Endodermal cell (in vitro differentiated cells): ENCODE measurements at regions not wholly inside any gene's neighbourhood (a gene's known extent, or its start where the extent isn't known, plus 50 kb on each side); places are given as distances from the start of the nearest gene placed in this dataset.

Source experiments
- DNase-seq: peaks from one replicate; pipeline ENCODE4 v3.0.0-alpha.2; 2017
- H3K27ac ChIP-seq: 2 replicates; pipeline ENCODE4 v1.5.1; 2013; ENCODE audit warnings: mild to moderate bottlenecking, low read depth, low read length, moderate library complexity
- H3K27me3 ChIP-seq: 2 replicates; pipeline ENCODE4 v1.6.1; 2013; ENCODE audit warnings: mild to moderate bottlenecking, low read length, moderate library complexity; ENCODE audit not compliant: insufficient read depth, control insufficient read depth, poor library complexity, severe bottlenecking
- H3K36me3 ChIP-seq: 2 replicates; pipeline ENCODE4 v1.7.0; 2013; ENCODE audit warnings: mild to moderate bottlenecking, low read length, moderate library complexity; ENCODE audit not compliant: control insufficient read depth, insufficient read depth
- H3K4me1 ChIP-seq: one replicate; pipeline ENCODE4 v1.7.0; 2013; ENCODE audit warnings: low read length; ENCODE audit not compliant: control insufficient read depth, insufficient read depth
- H3K4me3 ChIP-seq: 2 replicates; pipeline ENCODE4 v1.5.1; 2013; ENCODE audit warnings: mild to moderate bottlenecking, low read length, moderate library complexity
- H3K9ac ChIP-seq: 2 replicates; pipeline ENCODE4 v1.6.1; 2013; ENCODE audit warnings: mild to moderate bottlenecking, low read length, moderate library complexity; ENCODE audit not compliant: poor library complexity, severe bottlenecking; ENCODE audit errors: extremely low read depth
- H3K9me3 ChIP-seq: 2 replicates; pipeline ENCODE4 v1.6.1; 2013; ENCODE audit warnings: mild to moderate bottlenecking, low read length, moderate library complexity; ENCODE audit not compliant: control insufficient read depth
- H3K27ac Mint-ChIP-seq: 2 replicates; pipeline ENCODE4 v1.8.0; 2020; ENCODE audit warnings: mixed read lengths
- H3K27me3 Mint-ChIP-seq: 2 replicates; pipeline ENCODE4 v1.8.0; 2021; ENCODE audit warnings: mild to moderate bottlenecking, mixed read lengths; ENCODE audit not compliant: insufficient read depth
- H3K36me3 Mint-ChIP-seq: 2 replicates; pipeline ENCODE4 v1.8.0; 2020; ENCODE audit warnings: low read depth, mixed read lengths
- H3K4me1 Mint-ChIP-seq: 2 replicates; pipeline ENCODE4 v1.8.0; 2020; ENCODE audit warnings: mixed read lengths
- H3K4me3 Mint-ChIP-seq: 2 replicates; pipeline ENCODE4 v1.8.0; 2020; ENCODE audit warnings: mild to moderate bottlenecking, moderate library complexity, mixed read lengths
- H3K9me3 Mint-ChIP-seq: 2 replicates; pipeline ENCODE4 v1.8.0; 2020; ENCODE audit warnings: mild to moderate bottlenecking, mixed read lengths
- WGBS, 2 experiments: methylation state at CpG; one replicate each; pipeline versions ENCODE4 v1.1.5 to v1.1.7; 2013; ENCODE audit warnings: missing lambda C conversion rate in 2 of 2, mixed read lengths in 1 of 2; ENCODE audit not compliant: insufficient coverage in 1 of 2, insufficient read length in 1 of 2; 5-methylcytosine and 5-hydroxymethylcytosine counted together
- TF ChIP-seq, protein P1 (sequence below): fragments of 200-600 bp; sonication (generic); conservative IDR thresholded peaks from 2 replicates; pipeline ENCODE4 v1.5.0; 2021; ENCODE audit warnings: antibody characterized with exemption, mild to moderate bottlenecking

DNA sequence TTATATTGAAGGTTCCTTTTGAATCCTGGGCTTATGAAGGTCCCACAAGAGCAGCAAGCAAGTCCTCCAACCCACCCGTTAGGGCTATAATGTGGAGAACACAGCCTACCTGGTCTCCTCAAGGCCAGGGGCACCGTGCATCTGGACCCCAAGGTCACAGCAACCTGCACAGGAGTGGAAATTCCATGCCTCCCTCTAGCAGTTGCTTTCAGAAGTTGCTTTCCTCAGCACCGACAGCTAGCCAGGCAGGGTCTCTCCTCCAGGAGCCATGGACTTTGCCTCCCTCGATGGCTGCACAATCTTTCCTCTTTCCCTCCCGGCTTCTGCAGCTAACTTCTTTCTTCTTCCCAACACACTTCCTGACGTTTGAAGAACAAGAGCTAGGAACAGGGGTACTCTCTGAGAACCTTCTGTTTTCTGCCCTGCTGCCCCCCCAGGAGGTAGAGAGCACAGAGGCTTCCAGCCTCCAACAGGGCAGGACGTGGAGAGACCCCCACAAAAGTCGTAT is 149.8 kb downstream of the PTPN20 start:
- H3K9me3 Mint-ChIP-seq, result no peaks in the 10 kb centered on the region
- no peak overlapping the region for H3K27ac Mint-ChIP-seq
- Histone ChIP-seq H3K4me1 (no peaks in the 10 kb centered on the region), H3K9me3 (no peaks in the 10 kb centered on the region), H3K27me3 (peaks cover 9% of the 10 kb centered on the region), H3K9ac (no peak overlapping the region), H3K27ac (no peak overlapping the region), H3K4me3 (no peak overlapping the region), H3K36me3 (no peaks in the 10 kb centered on the region)
- 88% methylated on average over 6 to 8 of the region's 8 CpGs for WGBS, 2 experiments
- H3K27me3 Mint-ChIP-seq, result peaks cover 16% of the 10 kb centered on the region
- TF ChIP-seq, protein P1, sequence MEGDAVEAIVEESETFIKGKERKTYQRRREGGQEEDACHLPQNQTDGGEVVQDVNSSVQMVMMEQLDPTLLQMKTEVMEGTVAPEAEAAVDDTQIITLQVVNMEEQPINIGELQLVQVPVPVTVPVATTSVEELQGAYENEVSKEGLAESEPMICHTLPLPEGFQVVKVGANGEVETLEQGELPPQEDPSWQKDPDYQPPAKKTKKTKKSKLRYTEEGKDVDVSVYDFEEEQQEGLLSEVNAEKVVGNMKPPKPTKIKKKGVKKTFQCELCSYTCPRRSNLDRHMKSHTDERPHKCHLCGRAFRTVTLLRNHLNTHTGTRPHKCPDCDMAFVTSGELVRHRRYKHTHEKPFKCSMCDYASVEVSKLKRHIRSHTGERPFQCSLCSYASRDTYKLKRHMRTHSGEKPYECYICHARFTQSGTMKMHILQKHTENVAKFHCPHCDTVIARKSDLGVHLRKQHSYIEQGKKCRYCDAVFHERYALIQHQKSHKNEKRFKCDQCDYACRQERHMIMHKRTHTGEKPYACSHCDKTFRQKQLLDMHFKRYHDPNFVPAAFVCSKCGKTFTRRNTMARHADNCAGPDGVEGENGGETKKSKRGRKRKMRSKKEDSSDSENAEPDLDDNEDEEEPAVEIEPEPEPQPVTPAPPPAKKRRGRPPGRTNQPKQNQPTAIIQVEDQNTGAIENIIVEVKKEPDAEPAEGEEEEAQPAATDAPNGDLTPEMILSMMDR, result no peak
- DNase-seq, result peak; percentile 18
- H3K36me3 Mint-ChIP-seq, result no peaks in the 10 kb centered on the region
- H3K4me1 Mint-ChIP-seq, result no peaks in the 10 kb centered on the region
- no peak overlapping the region for H3K4me3 Mint-ChIP-seq

DNA sequence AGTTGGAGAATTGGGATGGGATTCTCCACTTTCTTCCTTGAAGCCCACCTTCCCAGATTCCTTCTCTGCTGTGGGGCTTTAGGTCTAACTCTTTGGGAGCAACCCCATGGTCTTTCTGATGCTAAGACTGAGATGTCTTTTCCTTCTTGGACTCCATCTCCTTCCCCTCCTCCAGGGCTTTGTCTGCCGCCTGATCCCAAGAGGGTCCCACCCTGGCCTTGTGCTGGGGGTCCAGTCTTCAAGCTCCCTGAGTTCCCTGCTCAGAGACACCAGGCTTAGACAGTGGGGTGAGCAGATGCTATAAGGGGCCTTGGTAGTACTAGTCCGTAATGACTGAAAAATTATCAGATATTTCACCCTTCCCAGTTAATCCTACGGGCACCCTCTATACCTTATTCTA is 150.5 kb downstream of the PTPN20 start:
- Histone ChIP-seq H3K4me1 (no peaks in the 10 kb centered on the region), H3K27me3 (peaks cover 9% of the 10 kb centered on the region), H3K4me3 (no peak overlapping the region), H3K9me3 (no peaks in the 10 kb centered on the region), H3K27ac (no peak overlapping the region), H3K9ac (no peak overlapping the region), H3K36me3 (no peaks in the 10 kb centered on the region)
- Mint-ChIP-seq H3K4me1 (no peaks in the 10 kb centered on the region), H3K4me3 (no peak overlapping the region), H3K36me3 (no peaks in the 10 kb centered on the region), H3K27me3 (peaks cover 18% of the 10 kb centered on the region), H3K27ac (no peak overlapping the region), H3K9me3 (no peaks in the 10 kb centered on the region)
- peak; percentile 7 for DNase-seq
- TF ChIP-seq, protein P1, result no peak
- WGBS, 2 experiments, result 93% methylated on average over 2 of the region's 3 CpGs; no CpG with 5 or more reads in 1 of the 2 experiments

DNA sequence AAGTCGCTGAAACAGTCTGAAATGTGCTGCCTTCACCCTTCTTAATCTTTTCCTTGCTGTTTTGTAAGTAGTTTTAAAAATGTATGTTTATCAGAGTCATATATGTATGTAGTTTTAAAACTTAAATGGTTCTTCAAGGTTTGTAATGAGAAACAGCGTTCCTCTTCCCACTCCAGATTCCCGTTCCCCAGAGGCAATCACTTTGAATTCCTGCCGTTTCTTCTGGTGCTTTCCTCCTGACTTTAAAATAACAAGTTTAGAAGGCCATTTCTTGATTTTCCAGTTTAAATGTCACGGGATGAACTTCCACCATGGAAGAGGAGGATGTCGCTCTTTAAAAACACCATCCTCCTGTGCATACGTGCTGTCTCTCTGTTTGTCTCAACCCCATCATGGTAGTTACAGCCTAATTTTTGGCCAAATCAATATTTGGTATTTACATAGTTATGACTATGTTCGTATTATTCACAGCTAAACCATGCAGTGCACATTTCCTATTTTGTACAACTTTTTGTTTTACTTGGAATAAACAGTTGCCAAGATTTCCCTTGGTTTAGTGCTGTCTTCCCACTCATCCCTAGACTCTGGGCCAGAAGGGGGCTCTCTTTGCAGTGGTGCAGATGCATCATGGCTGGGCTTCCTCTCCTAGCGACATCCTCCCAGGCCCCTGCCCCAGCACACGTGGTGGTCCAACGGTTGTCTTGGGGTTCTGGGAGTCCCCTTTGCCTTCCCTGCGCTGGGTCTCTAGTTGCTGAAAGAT is 151.4 kb downstream of the PTPN20 start:
- peaks cover 9% of the 10 kb centered on the region for H3K27me3 ChIP-seq
- no peaks in the 10 kb centered on the region for H3K4me1 Mint-ChIP-seq
- no peak overlapping the region for H3K4me3 ChIP-seq
- no peak overlapping the region for H3K9ac ChIP-seq
- no peaks in the 10 kb centered on the region for H3K9me3 ChIP-seq
- H3K36me3 Mint-ChIP-seq, result no peaks in the 10 kb centered on the region
- H3K9me3 Mint-ChIP-seq, result no peaks in the 10 kb centered on the region
- no peak overlapping the region for H3K4me3 Mint-ChIP-seq
- no peak overlapping the region for H3K27ac ChIP-seq
- no peaks in the 10 kb centered on the region for H3K4me1 ChIP-seq
- 73 to 80% methylated on average over 8 to 12 of the region's 12 CpGs for WGBS, 2 experiments
- H3K27ac Mint-ChIP-seq, result no peak overlapping the region
- peak; percentile 71 for DNase-seq
- H3K27me3 Mint-ChIP-seq, result peaks cover 18% of the 10 kb centered on the region
- H3K36me3 ChIP-seq, result no peaks in the 10 kb centered on the region
- TF ChIP-seq, protein P1, result peak; percentile 74
